ENCODE measurements at regions not wholly inside any gene's neighbourhood (a gene's known extent, or its start where the extent isn't known, plus 50 kb on each side); places are given as distances from the start of the nearest gene placed in this dataset.
"Not testable (repeated sequence)": the region's sequence is repeated elsewhere in the genome, so short reads cannot be mapped to it uniquely, and the experiment has no call there.

DNA sequence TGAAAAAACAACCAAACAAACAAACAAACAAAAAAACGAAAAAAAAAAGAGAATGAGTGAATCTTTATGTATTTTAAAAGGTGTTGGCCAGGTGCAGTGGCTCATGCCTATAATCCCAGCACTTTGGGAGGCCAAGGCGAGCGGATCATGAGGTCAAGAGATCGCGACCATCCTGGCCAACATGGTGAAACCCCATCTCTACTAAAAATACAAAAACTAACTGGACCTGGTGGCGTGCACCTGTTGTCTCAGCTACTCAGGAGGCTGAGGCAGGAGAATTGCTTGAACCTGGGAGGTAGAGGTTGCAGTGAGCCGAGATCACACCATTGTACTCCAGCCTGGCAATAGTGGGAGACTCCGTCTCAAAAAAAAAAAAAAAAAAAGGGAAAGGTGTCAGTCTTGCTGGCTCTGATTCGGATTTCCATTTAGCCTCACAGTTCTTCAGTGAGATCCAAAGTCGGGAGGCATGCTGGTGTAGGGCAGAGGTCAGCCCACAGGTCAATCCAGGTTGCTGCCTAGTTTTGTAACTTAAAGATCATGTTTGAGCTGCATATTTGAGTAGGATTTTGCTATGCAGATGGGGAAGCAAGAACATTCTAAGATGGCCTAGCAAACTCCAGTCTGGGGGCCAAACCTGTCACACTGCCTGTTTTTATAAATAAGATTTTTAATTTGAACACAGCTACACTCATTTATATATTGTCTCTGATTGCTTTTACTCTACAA is 179.6 kb upstream of the ZNF217 start:
- TF ChIP-seq YY1 (IDR thresholded peaks at IDR 0.05; ENCODE audit: insufficient read depth, insufficient read length); SUZ12 (IDR thresholded peaks at IDR 0.05; ENCODE audit: extremely low read depth, insufficient read depth, insufficient read length); ZNF274 (IDR thresholded peaks at IDR 0.05; ENCODE audit: low read depth, low read length): not testable (repeated sequence)
